RCC 7860 (cell line): ENCODE measurements at regions not wholly inside any gene's neighbourhood (a gene's known extent, or its start where the extent isn't known, plus 50 kb on each side); places are given as distances from the start of the nearest gene placed in this dataset.

Experiments
- DNase-seq: peaks from one replicate; pipeline ENCODE4 v3.0.0-alpha.2; 2015; ENCODE audit warnings: low spot score
- FAIRE-seq: peaks from 2 replicates; lab custom pipeline; 2012; peaks lifted over from hg19 to GRCh38; lab: Jason Lieb, UNC

- FAIRE-seq (no peak), DNase-seq (no peak)
Observed at GRCh38 chr7:131900785-131901287, 344.4 kb upstream of the PODXL start.

GRCh38 chr7:131899271-131900030 lies 343.0 kb upstream of the PODXL start:
- FAIRE-seq (no peak), DNase-seq (peak; percentile 66)

- DNase-seq, result peak; percentile 51
- FAIRE-seq, result no peak
Observed at GRCh38 chr7:131898418-131898817, 342.0 kb upstream of the PODXL start.

GRCh38 chr7:131897790-131898165 lies 341.4 kb upstream of the PODXL start:
- FAIRE-seq (no peak), DNase-seq (no peak)

- FAIRE-seq, result peak; percentile 5
- peak; percentile 68 for DNase-seq
Observed at GRCh38 chr7:131897016-131897789, 340.8 kb upstream of the PODXL start.

GRCh38 chr7:131896165-131896863 lies 339.9 kb upstream of the PODXL start:
- no peak for DNase-seq
- no peak for FAIRE-seq

- DNase-seq (peak; percentile 99), FAIRE-seq (peak; percentile 99)
Observed at GRCh38 chr7:131895541-131896164, 339.2 kb upstream of the PODXL start.

- DNase-seq (no peak), FAIRE-seq (no peak)
Observed at GRCh38 chr7:131893631-131894340, 337.4 kb upstream of the PODXL start.

GRCh38 chr7:131890176-131890575 lies 333.7 kb upstream of the PODXL start:
- FAIRE-seq, result no peak

GRCh38 chr7:131889572-131890150 lies 333.2 kb upstream of the PODXL start:
- no peak for FAIRE-seq
- no peak for DNase-seq

More at GRCh38 chr7:131890176-131890575, 333.7 kb upstream of the PODXL start:
- DNase-seq, result no peak

GRCh38 chr7:131883769-131884168 lies 327.3 kb upstream of the PODXL start:
- DNase-seq (no peak), FAIRE-seq (no peak)

GRCh38 chr7:131883196-131883595 lies 326.8 kb upstream of the PODXL start:
- no peak for FAIRE-seq
- DNase-seq, result no peak

- DNase-seq (no peak), FAIRE-seq (no peak)
Observed at GRCh38 chr7:131882321-131882720, 325.9 kb upstream of the PODXL start.

- DNase-seq (no peak), FAIRE-seq (no peak)
Observed at GRCh38 chr7:131880078-131880477, 323.6 kb upstream of the PODXL start.

GRCh38 chr7:131879424-131879823 lies 323.0 kb upstream of the PODXL start:
- FAIRE-seq (no peak), DNase-seq (no peak)

GRCh38 chr7:131878777-131879176 lies 322.3 kb upstream of the PODXL start:
- DNase-seq (no peak), FAIRE-seq (no peak)

GRCh38 chr7:131873581-131873980 lies 317.2 kb upstream of the PODXL start:
- DNase-seq, result no peak
- FAIRE-seq, result no peak

GRCh38 chr7:131869986-131870385 lies 313.6 kb upstream of the PODXL start:
- FAIRE-seq, result no peak

GRCh38 chr7:131869169-131869844 lies 312.9 kb upstream of the PODXL start:
- FAIRE-seq (no peak), DNase-seq (no peak)

More at GRCh38 chr7:131869986-131870385, 313.6 kb upstream of the PODXL start:
- no peak for DNase-seq
